Parathyroid adenoma (tissue), 2 donors: ENCODE measurements at regions not wholly inside any gene's neighbourhood (a gene's known extent, or its start where the extent isn't known, plus 50 kb on each side); places are given as distances from the start of the nearest gene placed in this dataset.

Experiments
- H2AFZ ChIP-seq: fragments of 300-600 bp; sonication (generic); one replicate; pipeline ENCODE4 v1.7.0; 2017; ENCODE audit warnings: antibody characterized with exemption, mild to moderate bottlenecking
- H3K27ac ChIP-seq: fragments of 300-600 bp; sonication (generic); one replicate; pipeline ENCODE4 v1.7.0; 2017
- H3K27me3 ChIP-seq: fragments of 300-600 bp; sonication (generic); one replicate; pipeline ENCODE4 v1.7.0; 2017; ENCODE audit warnings: low read length; ENCODE audit not compliant: control insufficient read depth, insufficient read depth
- H3K36me3 ChIP-seq: fragments of 300-600 bp; sonication (generic); one replicate; pipeline ENCODE4 v1.7.0; 2017; ENCODE audit warnings: low read length; ENCODE audit not compliant: control insufficient read depth, insufficient read depth
- H3K4me1 ChIP-seq: fragments of 300-600 bp; sonication (generic); one replicate; pipeline ENCODE4 v1.7.0; 2017; ENCODE audit warnings: control low read depth
- H3K4me2 ChIP-seq: fragments of 300-600 bp; sonication (generic); one replicate; pipeline ENCODE4 v1.7.0; 2017; ENCODE audit warnings: low read length
- H3K4me3 ChIP-seq: fragments of 300-600 bp; sonication (generic); one replicate; pipeline ENCODE4 v1.7.0; 2017; ENCODE audit warnings: low read depth, low read length
- H3K79me2 ChIP-seq: fragments of 300-600 bp; sonication (generic); one replicate; pipeline ENCODE4 v1.7.0; 2017; ENCODE audit warnings: control low read depth
- H3K9ac ChIP-seq: fragments of 300-600 bp; sonication (generic); one replicate; pipeline ENCODE4 v1.7.0; 2017; ENCODE audit warnings: mild to moderate bottlenecking
- H3K9me3 ChIP-seq: fragments of 300-600 bp; sonication (generic); one replicate; pipeline ENCODE4 v1.7.0; 2017; ENCODE audit warnings: low read length; ENCODE audit not compliant: control insufficient read depth
- TF ChIP-seq, protein P1 (sequence below): fragments of 300-600 bp; sonication (generic); IDR thresholded peaks from one replicate; pipeline ENCODE4 v1.7.0; 2017; ENCODE audit warnings: antibody characterized with exemption, mild to moderate bottlenecking
- donor health status: primary hyperparathyroidism.

DNA sequence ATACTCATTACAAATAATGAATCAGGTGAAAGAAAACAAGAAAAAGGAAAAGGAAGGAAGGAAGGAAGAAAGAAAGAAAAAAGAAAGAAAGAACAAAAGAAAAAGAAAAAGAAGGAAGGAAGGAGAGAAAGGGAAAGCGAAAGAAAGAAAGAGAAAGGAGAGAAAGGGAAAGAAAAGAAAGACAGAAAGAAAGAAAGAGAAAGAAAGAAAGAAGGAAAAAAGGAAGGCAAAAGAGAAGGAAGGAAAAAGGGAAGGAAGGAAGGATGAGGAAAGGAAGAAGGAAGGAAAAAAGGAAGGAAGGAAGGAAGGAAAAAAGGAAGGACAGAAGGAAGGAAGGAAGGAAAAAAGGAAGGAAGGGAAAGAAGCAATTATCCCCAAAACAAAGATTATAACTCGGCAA, 1460.4 kb upstream of the PIK3C3 start:
- Histone ChIP-seq H3K4me3 (no peak overlapping the region), H3K27ac (no peak overlapping the region), H3K4me1 (no peaks in the 10 kb centered on the region), H3K79me2 (no peaks in the 10 kb centered on the region), H3K9ac (no peak overlapping the region), H2AFZ (no peak overlapping the region), H3K4me2 (no peak overlapping the region), H3K27me3 (no peaks in the 10 kb centered on the region), H3K9me3 (no peaks in the 10 kb centered on the region), H3K36me3 (no peaks in the 10 kb centered on the region)
- TF ChIP-seq, protein P1, sequence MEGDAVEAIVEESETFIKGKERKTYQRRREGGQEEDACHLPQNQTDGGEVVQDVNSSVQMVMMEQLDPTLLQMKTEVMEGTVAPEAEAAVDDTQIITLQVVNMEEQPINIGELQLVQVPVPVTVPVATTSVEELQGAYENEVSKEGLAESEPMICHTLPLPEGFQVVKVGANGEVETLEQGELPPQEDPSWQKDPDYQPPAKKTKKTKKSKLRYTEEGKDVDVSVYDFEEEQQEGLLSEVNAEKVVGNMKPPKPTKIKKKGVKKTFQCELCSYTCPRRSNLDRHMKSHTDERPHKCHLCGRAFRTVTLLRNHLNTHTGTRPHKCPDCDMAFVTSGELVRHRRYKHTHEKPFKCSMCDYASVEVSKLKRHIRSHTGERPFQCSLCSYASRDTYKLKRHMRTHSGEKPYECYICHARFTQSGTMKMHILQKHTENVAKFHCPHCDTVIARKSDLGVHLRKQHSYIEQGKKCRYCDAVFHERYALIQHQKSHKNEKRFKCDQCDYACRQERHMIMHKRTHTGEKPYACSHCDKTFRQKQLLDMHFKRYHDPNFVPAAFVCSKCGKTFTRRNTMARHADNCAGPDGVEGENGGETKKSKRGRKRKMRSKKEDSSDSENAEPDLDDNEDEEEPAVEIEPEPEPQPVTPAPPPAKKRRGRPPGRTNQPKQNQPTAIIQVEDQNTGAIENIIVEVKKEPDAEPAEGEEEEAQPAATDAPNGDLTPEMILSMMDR: no peak

DNA sequence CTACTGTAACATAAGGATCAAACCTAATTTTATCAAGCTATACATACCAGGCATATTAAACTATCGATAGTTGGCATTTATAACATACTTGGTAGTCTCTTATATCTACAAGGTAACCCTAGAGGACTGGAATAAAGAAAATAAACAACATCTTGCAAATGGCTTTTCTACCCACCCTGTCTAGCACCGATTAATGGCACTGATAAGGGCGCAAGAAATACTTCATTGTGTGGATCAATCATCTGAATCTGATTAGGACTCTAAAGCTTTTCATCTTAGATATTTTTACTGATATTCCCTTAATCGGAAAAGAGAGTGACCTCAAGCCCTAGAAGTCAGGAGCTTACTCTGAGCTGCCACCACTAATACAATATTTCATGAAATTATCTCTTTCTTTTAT, 1461.7 kb upstream of the PIK3C3 start:
- Histone ChIP-seq H3K9me3 (no peaks in the 10 kb centered on the region), H3K9ac (no peak overlapping the region), H3K27me3 (no peaks in the 10 kb centered on the region), H3K27ac (no peak overlapping the region), H2AFZ (no peak overlapping the region), H3K4me3 (no peak overlapping the region), H3K4me2 (no peak overlapping the region), H3K79me2 (no peaks in the 10 kb centered on the region), H3K36me3 (no peaks in the 10 kb centered on the region), H3K4me1 (no peaks in the 10 kb centered on the region)
- TF ChIP-seq, protein P1: no peak

DNA sequence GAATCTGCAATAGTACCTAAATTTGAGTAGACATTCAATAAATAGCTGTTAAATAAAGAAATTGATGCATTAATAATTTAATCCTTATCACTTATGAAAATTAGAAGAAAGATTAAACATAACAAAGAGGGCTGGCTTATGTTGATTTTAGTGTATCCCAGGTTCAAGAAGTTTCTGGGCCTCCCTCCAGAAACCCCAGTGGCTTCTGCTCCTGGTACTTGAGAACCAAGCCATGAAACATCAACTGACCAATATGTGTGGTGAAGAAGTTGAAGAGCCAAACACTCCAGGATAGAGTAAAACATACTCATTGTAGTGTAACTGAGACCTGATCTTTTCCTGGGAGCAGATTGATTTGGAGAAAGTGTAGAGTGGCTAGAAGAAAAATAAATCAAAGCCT, 1465.7 kb upstream of the PIK3C3 start:
- Histone ChIP-seq H2AFZ (no peak overlapping the region), H3K9ac (no peak overlapping the region), H3K27me3 (no peaks in the 10 kb centered on the region), H3K4me3 (no peak overlapping the region), H3K4me1 (no peaks in the 10 kb centered on the region), H3K4me2 (no peak overlapping the region), H3K9me3 (no peaks in the 10 kb centered on the region), H3K79me2 (no peaks in the 10 kb centered on the region), H3K27ac (no peak overlapping the region), H3K36me3 (no peaks in the 10 kb centered on the region)
- TF ChIP-seq, protein P1: no peak

DNA sequence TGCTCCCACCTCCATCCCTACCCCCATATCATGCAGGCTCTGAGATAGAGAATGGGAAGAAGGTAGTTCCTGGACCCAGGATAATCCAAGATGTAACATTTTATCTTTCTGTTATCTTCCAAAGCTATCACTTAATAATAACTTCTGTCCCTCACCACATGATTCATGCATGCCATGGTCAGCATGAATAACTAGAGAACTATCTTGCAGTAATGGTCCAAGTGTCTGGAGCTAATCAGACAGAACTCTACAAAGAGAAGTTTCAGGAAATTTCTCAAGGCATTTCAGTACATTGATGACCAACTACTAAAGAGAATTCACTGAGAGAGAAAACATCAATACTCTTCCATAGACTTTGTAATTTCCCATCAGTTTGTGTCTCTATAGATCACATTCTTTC, 1469.7 kb upstream of the PIK3C3 start:
- Histone ChIP-seq H2AFZ (no peak overlapping the region), H3K79me2 (no peaks in the 10 kb centered on the region), H3K27ac (no peak overlapping the region), H3K4me1 (no peaks in the 10 kb centered on the region), H3K4me3 (no peak overlapping the region), H3K27me3 (no peaks in the 10 kb centered on the region), H3K9ac (no peak overlapping the region), H3K36me3 (no peaks in the 10 kb centered on the region), H3K4me2 (no peak overlapping the region), H3K9me3 (no peaks in the 10 kb centered on the region)
- TF ChIP-seq, protein P1: no peak

DNA sequence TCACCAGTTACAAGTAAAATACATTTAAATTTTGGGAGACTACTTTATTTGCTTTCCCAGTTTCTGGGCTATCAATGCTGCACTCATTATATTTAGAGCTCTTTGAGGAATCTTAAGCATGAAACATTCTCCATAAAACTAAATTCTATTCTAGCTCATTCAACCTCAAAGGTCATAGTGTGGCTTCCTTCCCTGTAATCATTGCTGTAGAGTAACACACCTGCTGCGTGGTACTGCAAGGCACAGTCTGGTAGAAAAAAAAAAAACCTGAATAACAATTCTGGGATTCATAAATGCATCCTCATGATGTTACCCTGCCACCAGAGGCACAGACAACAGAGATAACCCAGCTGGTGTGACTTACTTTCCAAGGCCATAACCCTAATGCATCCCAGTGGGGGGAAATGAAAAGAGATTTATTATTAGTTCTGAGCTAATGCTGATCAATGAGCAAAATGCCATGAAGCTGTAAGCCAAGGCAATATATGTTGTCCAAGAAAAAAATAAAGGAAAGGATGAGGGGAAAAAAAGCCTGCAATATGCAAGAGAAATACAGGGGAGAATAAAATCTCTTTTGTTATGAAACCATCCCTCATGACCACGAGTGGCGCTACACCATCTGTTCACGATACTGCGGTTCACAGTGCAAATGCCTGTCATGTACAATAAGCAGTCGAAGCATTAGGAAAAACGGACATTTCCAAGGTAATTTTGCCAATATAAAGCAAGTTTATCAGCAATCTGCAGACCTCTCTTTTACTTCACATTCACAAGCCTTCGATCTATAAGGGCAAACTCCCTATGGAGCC, 1481.6 kb upstream of the PIK3C3 start:
- H2AFZ ChIP-seq: no peak overlapping the region
- no peak overlapping the region for H3K9ac ChIP-seq
- H3K4me3 ChIP-seq: no peak overlapping the region
- H3K27ac ChIP-seq: no peak overlapping the region
- H3K79me2 ChIP-seq: no peaks in the 10 kb centered on the region
- H3K4me1 ChIP-seq: no peaks in the 10 kb centered on the region
- H3K4me2 ChIP-seq: no peak overlapping the region
- TF ChIP-seq, protein P1: no peak
- no peaks in the 10 kb centered on the region for H3K27me3 ChIP-seq
- no peaks in the 10 kb centered on the region for H3K36me3 ChIP-seq
- no peaks in the 10 kb centered on the region for H3K9me3 ChIP-seq
